T-helper 2 cell treated with Interferon-gamma antibody and Interleukin-4, amounts not matched to agents 100 ng/mL and 5 ng/mL, for 36 hours (primary cell): ENCODE measurements at regions not wholly inside any gene's neighbourhood (a gene's known extent, or its start where the extent isn't known, plus 50 kb on each side); places are given as distances from the start of the nearest gene placed in this dataset.

Experiments used
- intact Hi-C: fragments of 100-400 bp; cut with micrococcal nuclease; formaldehyde crosslinking; loops from one replicate; pipeline ENCODE4 v1.15.1; 2023

GRCh38 chr18:41464278-41464677 lies 490.8 kb upstream of the PIK3C3 start:
- intact Hi-C loops: loop anchor here (10.0 kb wide), 1 partner anchor 51 kb away; no protein-coding TSS in a partner anchor

- intact Hi-C loops: loop anchor here (10.0 kb wide), 1 partner anchor 52 kb away; no protein-coding TSS in a partner anchor
Measured at GRCh38 chr18:41462946-41463345, 492.1 kb upstream of the PIK3C3 start.

GRCh38 chr18:41461114-41461513 lies 493.9 kb upstream of the PIK3C3 start:
- intact Hi-C loops: loop anchor here (10.0 kb wide), 1 partner anchor 54 kb away; no protein-coding TSS in a partner anchor

- intact Hi-C loops: loop anchor here (10.0 kb wide), 1 partner anchor 55 kb away; no protein-coding TSS in a partner anchor
Measured at GRCh38 chr18:41459656-41460055, 495.4 kb upstream of the PIK3C3 start.

- intact Hi-C loops: no loop called here
Measured at GRCh38 chr18:41458376-41458775, 496.7 kb upstream of the PIK3C3 start.

- intact Hi-C loops: no loop called here
Measured at GRCh38 chr18:41457765-41458326, 497.2 kb upstream of the PIK3C3 start.

GRCh38 chr18:41456831-41457230 lies 498.2 kb upstream of the PIK3C3 start:
- intact Hi-C loops: no loop called here

- intact Hi-C loops: no loop called here
Measured at GRCh38 chr18:41449612-41450011, 505.4 kb upstream of the PIK3C3 start.

- intact Hi-C loops: no loop called here
Measured at GRCh38 chr18:41444943-41445342, 510.1 kb upstream of the PIK3C3 start.

- intact Hi-C loops: loop anchor here (10.0 kb wide), 1 partner anchor 78 kb away; no protein-coding TSS in a partner anchor
Measured at GRCh38 chr18:41436772-41437171, 518.3 kb upstream of the PIK3C3 start.

GRCh38 chr18:41418598-41418997 lies 536.4 kb upstream of the PIK3C3 start:
- intact Hi-C loops: no loop called here

- intact Hi-C loops: no loop called here
Measured at GRCh38 chr18:41416044-41416443, 539.0 kb upstream of the PIK3C3 start.

GRCh38 chr18:41410006-41410405 lies 545.0 kb upstream of the PIK3C3 start:
- intact Hi-C loops: no loop called here

- intact Hi-C loops: no loop called here
Measured at GRCh38 chr18:41406834-41407233, 548.2 kb upstream of the PIK3C3 start.

- intact Hi-C loops: no loop called here
Measured at GRCh38 chr18:41396861-41397260, 558.2 kb upstream of the PIK3C3 start.

- intact Hi-C loops: no loop called here
Measured at GRCh38 chr18:41396211-41396610, 558.8 kb upstream of the PIK3C3 start.

- intact Hi-C loops: no loop called here
Measured at GRCh38 chr18:41395695-41396094, 559.3 kb upstream of the PIK3C3 start.

- intact Hi-C loops: no loop called here
Measured at GRCh38 chr18:41391616-41392595, 563.1 kb upstream of the PIK3C3 start.

- intact Hi-C loops: no loop called here
Measured at GRCh38 chr18:41390309-41390708, 564.7 kb upstream of the PIK3C3 start.

- intact Hi-C loops: no loop called here
Measured at GRCh38 chr18:41378598-41378997, 576.4 kb upstream of the PIK3C3 start.

GRCh38 chr18:41373612-41374011 lies 581.4 kb upstream of the PIK3C3 start:
- intact Hi-C loops: no loop called here

GRCh38 chr18:41372046-41372665 lies 582.9 kb upstream of the PIK3C3 start:
- intact Hi-C loops: no loop called here
